ENCODE measurements at regions not wholly inside any gene's neighbourhood (a gene's known extent, or its start where the extent isn't known, plus 50 kb on each side); places are given as distances from the start of the nearest gene placed in this dataset.

- TF ChIP-seq ARNTL (CRISPR knock-in tag; IDR thresholded peaks at IDR 0.05; ENCODE audit: borderline replicate concordance, low read depth): no peak
- TF ChIP-seq TCF4 (CRISPR knock-in tag; IDR thresholded peaks at IDR 0.05; ENCODE audit: borderline replicate concordance): no peak
- TF ChIP-seq ISL1 (CRISPR knock-in tag; IDR thresholded peaks at IDR 0.05): no peak
- no peak for TF ChIP-seq POU6F1 (CRISPR knock-in tag; IDR thresholded peaks at IDR 0.05; ENCODE audit: borderline replicate concordance, low read depth)
- no peak for TF ChIP-seq BACH2 (CRISPR knock-in tag; IDR thresholded peaks at IDR 0.05; ENCODE audit: borderline replicate concordance)
- no peak for TF ChIP-seq SNAI2 (CRISPR knock-in tag; IDR thresholded peaks at IDR 0.05)
- no peak for TF ChIP-seq RARB (CRISPR knock-in tag; IDR thresholded peaks at IDR 0.05)
- no peak for TF ChIP-seq PPARA (CRISPR knock-in tag; IDR thresholded peaks at IDR 0.05; ENCODE audit: borderline replicate concordance)
- TF ChIP-seq ZNF565 (CRISPR knock-in tag; conservative IDR thresholded peaks at IDR 0.05; ENCODE audit: low read depth): no peak
- TF ChIP-seq CREB5 (CRISPR knock-in tag; IDR thresholded peaks at IDR 0.05; ENCODE audit: low read depth): no peak
- TF ChIP-seq ZC3H10 (CRISPR knock-in tag; IDR thresholded peaks at IDR 0.05): no peak
- no peak for TF ChIP-seq TSHZ2 (CRISPR knock-in tag; IDR thresholded peaks at IDR 0.05)
- no peak for TF ChIP-seq TOX (CRISPR knock-in tag; IDR thresholded peaks at IDR 0.05; ENCODE audit: borderline replicate concordance)
These were observed 559.9 kb upstream of the MCTP2 start for GRCh38 chr15:93671387-93671943.
